Spleen (tissue), 7 donors: ENCODE measurements at regions not wholly inside any gene's neighbourhood (a gene's known extent, or its start where the extent isn't known, plus 50 kb on each side); places are given as distances from the start of the nearest gene placed in this dataset.

Source experiments
- CTCF ChIP-seq, 11 experiments: fragments of 200-600 bp in 7 of 11; fragments of 450-650 bp in 4 of 11; sonication (generic) in 4 of 11; IDR thresholded peaks in 8 of 11; conservative IDR thresholded peaks in 3 of 11; 1 replicate in 7 of 11; 2 replicates in 4 of 11; pipeline versions ENCODE4 v1.4.0 to v1.8.0; 2016 to 2021; ENCODE audit warnings: antibody characterized with exemption in 11 of 11, inconsistent platforms in 4 of 11, mild to moderate bottlenecking in 1 of 11
- POLR2AphosphoS5 ChIP-seq, 3 donors: sonication (generic); formaldehyde crosslinking; IDR thresholded peaks; one replicate each; pipeline ENCODE4 v1.5.1; 2017; ENCODE audit warnings: antibody characterized with exemption in 3 of 3
- donor health status: DM: no; HTN: no; CAD: no; lungs with moderate emphysema.
- donor health status: DM: no; HTN: no; CAD: no.
- donor health status: DM: no; HTN: no; CAD: no.

GRCh38 chr2:39508198-39508597 is 71.1 kb upstream of the MAP4K3 start:
- TF ChIP-seq POLR2AphosphoS5 (IDR thresholded peaks at IDR 0.05) (no peak), CTCF (IDR thresholded peaks at IDR 0.05 in 8 of 11, conservative IDR thresholded peaks at IDR 0.05 in 3 of 11) (no peak)
